GM06990 (cell line): ENCODE measurements at regions not wholly inside any gene's neighbourhood (a gene's known extent, or its start where the extent isn't known, plus 50 kb on each side); places are given as distances from the start of the nearest gene placed in this dataset.

Experiments
- DNase-seq: peaks from one replicate; pipeline ENCODE4 v3.0.0-alpha.2; 2011; ENCODE audit not compliant: insufficient read length; ENCODE audit errors: extremely low read depth
- H3K27me3 ChIP-seq: replicated peaks from 2 replicates; pipeline ENCODE4 v1.6.0; 2011; ENCODE audit warnings: low read length; ENCODE audit not compliant: control insufficient read depth, insufficient read depth
- H3K36me3 ChIP-seq: 2 replicates; pipeline ENCODE4 v1.5.1; 2011; ENCODE audit warnings: low read length; ENCODE audit not compliant: control insufficient read depth, insufficient read depth
- H3K4me3 ChIP-seq: replicated peaks from 2 replicates; pipeline ENCODE4 v1.5.1; 2011; ENCODE audit warnings: low read depth, mild to moderate bottlenecking, control low read depth, low read length
- TF ChIP-seq, protein P1 (sequence below): IDR thresholded peaks from 2 replicates; pipeline ENCODE4 v1.5.1; 2011; ENCODE audit warnings: low read length, control low read depth, mild to moderate bottlenecking, inconsistent platforms; ENCODE audit not compliant: insufficient read depth, poor library complexity, severe bottlenecking

DNA sequence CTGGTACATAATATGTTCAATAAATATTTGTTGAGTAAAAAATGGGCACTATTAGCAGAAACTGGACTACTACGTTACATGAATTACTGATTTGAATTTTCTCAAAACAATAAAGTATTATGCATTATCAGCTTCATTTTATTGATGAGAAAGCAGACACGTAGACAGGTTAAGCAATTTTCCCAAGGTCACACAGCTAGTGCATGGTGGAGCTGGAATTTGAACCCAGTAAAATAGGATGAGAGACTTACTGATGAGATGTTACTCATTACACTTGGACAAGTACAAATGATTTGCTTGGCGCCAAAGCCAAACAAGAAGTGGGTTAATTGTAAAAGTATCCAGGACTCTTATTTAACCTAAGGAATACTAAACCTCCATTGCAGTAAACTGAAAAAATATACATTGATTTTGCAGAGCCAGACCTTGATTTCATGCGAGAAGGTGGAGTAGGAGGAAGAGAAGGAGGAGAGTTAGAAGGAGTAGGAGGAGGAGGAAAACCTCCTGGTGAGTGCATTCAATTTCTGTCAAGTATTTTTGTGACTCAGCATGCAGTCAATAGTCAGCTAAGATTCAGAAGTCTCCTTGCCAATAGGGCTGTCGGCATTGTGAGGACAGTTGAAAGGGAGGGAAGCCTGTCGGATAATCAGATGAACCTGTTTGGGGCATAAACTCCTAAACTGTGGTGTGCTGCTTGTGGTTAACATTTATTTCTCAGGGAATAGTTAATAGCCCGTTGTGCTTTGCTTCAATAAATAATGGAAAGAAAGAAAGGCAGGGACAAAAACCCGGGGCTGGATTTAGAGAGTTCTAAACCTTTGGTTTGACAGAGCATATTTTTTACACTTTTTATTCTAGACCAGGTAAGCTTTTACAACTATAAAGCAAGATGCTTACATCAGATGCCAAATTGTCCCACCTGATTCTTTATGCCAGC lies 77.0 kb upstream of the TACR1 start:
- Histone ChIP-seq H3K36me3 (no peaks in the 10 kb centered on the region), H3K27me3 (no peaks in the 10 kb centered on the region), H3K4me3 (no peak overlapping the region)
- no peak for DNase-seq
- TF ChIP-seq, protein P1, sequence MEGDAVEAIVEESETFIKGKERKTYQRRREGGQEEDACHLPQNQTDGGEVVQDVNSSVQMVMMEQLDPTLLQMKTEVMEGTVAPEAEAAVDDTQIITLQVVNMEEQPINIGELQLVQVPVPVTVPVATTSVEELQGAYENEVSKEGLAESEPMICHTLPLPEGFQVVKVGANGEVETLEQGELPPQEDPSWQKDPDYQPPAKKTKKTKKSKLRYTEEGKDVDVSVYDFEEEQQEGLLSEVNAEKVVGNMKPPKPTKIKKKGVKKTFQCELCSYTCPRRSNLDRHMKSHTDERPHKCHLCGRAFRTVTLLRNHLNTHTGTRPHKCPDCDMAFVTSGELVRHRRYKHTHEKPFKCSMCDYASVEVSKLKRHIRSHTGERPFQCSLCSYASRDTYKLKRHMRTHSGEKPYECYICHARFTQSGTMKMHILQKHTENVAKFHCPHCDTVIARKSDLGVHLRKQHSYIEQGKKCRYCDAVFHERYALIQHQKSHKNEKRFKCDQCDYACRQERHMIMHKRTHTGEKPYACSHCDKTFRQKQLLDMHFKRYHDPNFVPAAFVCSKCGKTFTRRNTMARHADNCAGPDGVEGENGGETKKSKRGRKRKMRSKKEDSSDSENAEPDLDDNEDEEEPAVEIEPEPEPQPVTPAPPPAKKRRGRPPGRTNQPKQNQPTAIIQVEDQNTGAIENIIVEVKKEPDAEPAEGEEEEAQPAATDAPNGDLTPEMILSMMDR, result no peak

DNA sequence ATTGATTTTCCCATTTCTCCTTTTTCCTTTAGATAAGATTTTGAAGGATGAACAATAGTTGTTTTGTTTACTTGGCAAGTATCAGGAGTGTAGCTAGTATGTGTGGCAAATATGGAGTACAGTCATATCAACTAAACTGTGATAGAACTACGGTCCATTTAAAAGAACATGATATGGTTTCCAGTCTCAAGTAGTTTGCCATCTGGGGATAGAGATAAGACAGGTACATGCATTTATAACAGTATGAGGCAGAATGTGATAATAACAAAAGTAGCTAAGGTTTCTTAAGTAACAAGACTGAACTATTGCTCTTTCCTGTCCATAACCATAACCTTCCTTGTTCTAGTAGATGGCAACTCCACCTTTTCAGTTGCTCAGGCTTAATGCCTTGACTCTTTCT lies 75.6 kb upstream of the TACR1 start:
- Histone ChIP-seq H3K27me3 (no peaks in the 10 kb centered on the region), H3K4me3 (no peak overlapping the region), H3K36me3 (no peaks in the 10 kb centered on the region)
- DNase-seq, result no peak
- TF ChIP-seq, protein P1, result no peak

DNA sequence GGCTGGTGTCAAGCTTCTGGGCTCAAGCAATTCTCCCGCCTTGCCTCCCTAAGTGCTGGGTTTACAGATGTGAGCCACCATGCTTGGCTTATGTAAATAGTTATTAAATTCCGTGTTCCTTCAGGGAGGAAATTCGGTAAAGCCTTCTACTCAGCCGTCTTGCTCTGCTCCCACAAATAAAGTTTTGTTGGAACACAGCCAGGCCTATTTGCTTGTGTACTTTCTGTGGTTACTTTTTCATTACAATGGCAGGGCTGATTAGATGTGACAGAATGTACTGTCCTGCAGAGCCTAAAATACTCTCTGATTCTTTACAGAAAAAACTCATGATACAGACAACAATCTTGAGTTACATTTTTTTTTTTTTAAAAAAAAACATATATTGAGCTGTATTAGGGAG lies 68.8 kb upstream of the TACR1 start:
- TF ChIP-seq, protein P1, result no peak
- no peaks in the 10 kb centered on the region for H3K27me3 ChIP-seq
- DNase-seq, result no peak
- H3K4me3 ChIP-seq, result no peak overlapping the region
- no peaks in the 10 kb centered on the region for H3K36me3 ChIP-seq

DNA sequence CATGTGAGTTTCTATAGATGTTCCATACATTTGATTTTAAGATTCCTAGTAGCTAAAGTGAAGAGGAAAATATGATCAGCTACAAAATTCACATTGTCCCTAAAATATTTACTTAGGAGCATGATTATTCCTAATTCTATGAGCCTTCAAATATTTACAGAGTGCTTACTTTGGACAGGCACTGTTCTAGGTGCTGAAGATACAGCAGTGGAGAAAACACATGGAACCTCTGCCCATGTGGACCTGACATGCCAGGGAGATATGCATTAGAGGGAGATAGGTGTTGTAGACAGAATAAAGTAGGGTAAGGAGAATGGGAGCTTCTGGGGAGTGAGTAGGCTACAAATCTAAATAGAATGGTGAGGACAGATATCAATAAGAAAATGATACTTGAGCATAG lies 62.6 kb upstream of the TACR1 start:
- DNase-seq, result no peak
- Histone ChIP-seq H3K27me3 (no peaks in the 10 kb centered on the region), H3K4me3 (no peak overlapping the region), H3K36me3 (no peaks in the 10 kb centered on the region)
- TF ChIP-seq, protein P1, result no peak

DNA sequence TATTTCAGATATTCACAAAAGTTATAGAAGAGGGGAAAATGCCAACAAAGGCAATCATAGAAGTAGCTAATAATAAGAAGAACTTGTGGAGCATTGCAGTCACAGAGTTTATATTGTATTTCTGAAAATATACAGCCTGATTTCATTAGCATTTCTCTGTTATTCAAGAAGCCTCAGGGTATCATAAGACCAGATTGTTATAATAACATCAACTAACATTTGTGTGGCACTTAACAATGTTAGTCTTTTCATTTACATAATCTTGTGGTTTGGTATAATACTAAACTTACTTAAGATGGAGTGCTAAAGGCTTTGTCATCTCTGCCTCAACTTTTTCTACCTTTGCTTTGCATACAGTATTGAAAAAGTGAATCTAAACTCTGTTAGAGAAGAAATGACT lies 61.6 kb upstream of the TACR1 start:
- H3K4me3 ChIP-seq, result no peak overlapping the region
- TF ChIP-seq, protein P1, result no peak
- no peak for DNase-seq
- H3K27me3 ChIP-seq, result no peaks in the 10 kb centered on the region
- no peaks in the 10 kb centered on the region for H3K36me3 ChIP-seq
